Liver (tissue), 3 donors: ENCODE measurements at regions not wholly inside any gene's neighbourhood (a gene's known extent, or its start where the extent isn't known, plus 50 kb on each side); places are given as distances from the start of the nearest gene placed in this dataset.

ENCODE experiments used
- CTCF ChIP-seq: fragments of 150-350 bp; IDR thresholded peaks from 2 replicates; pipeline ENCODE4 v1.5.1; 2017; ENCODE audit warnings: improper control_type of control experiment, low read depth, low read length; ENCODE audit not compliant: missing input control
- HNF4G ChIP-seq: IDR thresholded peaks from 2 replicates; pipeline ENCODE4 v1.6.1; 2016; ENCODE audit warnings: antibody characterized with exemption
- MAX ChIP-seq: IDR thresholded peaks from 2 replicates; pipeline ENCODE4 v1.6.1; 2016; ENCODE audit warnings: antibody characterized with exemption
- RXRA ChIP-seq, 2 donors: IDR thresholded peaks; 2 replicates each; pipeline ENCODE4 v1.6.1; 2017 to 2018; ENCODE audit warnings: antibody characterized with exemption in 2 of 2, mild to moderate bottlenecking in 1 of 2
- YY1 ChIP-seq: IDR thresholded peaks from 2 replicates; pipeline ENCODE4 v1.6.1; 2016; ENCODE audit warnings: antibody characterized with exemption, mild to moderate bottlenecking
- donor health status: healthy.
- donor health status: healthy.

- TF ChIP-seq CTCF = no peak
- TF ChIP-seq MAX = no peak
- TF ChIP-seq RXRA (IDR thresholded peaks at IDR 0.05) = no peak
- TF ChIP-seq HNF4G = no peak
- no peak for TF ChIP-seq YY1
These were observed 412.3 kb upstream of the RGPD4 start for GRCh38 chr2:107414376-107414775.
